Heart left ventricle (tissue), 16 donors: ENCODE measurements at regions not wholly inside any gene's neighbourhood (a gene's known extent, or its start where the extent isn't known, plus 50 kb on each side); places are given as distances from the start of the nearest gene placed in this dataset.

Source experiments
- ATAC-seq, 4 donors: fragments of 200-7000 bp; cut with Tn5 transposase; one replicate each; pipeline ENCODE4 v1.9.1; 2020 to 2022; ENCODE audit warnings: moderate library complexity in 4 of 4, mild to moderate bottlenecking in 3 of 4, moderate number of reproducible peaks in 1 of 4
- DNase-seq, 5 donors: peaks; one replicate each; pipeline ENCODE4 v3.0.0-alpha.2; 2020
- H3K27ac ChIP-seq, 12 donors: fragments of 200-600 bp; sonication (generic) in 4 of 12; one replicate each; pipeline versions ENCODE4 v1.5.0 to v1.8.0; 2016 to 2022; ENCODE audit warnings: mild to moderate bottlenecking in 2 of 12
- H3K27me3 ChIP-seq, 9 donors: fragments of 200-600 bp; sonication (generic) in 2 of 9; one replicate each; pipeline versions ENCODE4 v1.5.1 to v1.8.0; 2016 to 2022; ENCODE audit warnings: mild to moderate bottlenecking in 3 of 9
- H3K36me3 ChIP-seq, 9 donors: fragments of 200-600 bp; sonication (generic) in 2 of 9; one replicate each; pipeline versions ENCODE4 v1.5.0 to v1.8.0; 2018 to 2022; ENCODE audit warnings: mild to moderate bottlenecking in 2 of 9
- H3K4me1 ChIP-seq, 12 donors: fragments of 200-600 bp; sonication (generic) in 4 of 12; one replicate each; pipeline versions ENCODE4 v1.5.0 to v1.8.0; 2016 to 2022; ENCODE audit warnings: mild to moderate bottlenecking in 3 of 12
- H3K4me3 ChIP-seq, 12 donors: fragments of 200-600 bp; sonication (generic) in 4 of 12; one replicate each; pipeline versions ENCODE4 v1.5.0 to v1.8.0; 2017 to 2022; ENCODE audit warnings: mild to moderate bottlenecking in 9 of 12, moderate library complexity in 4 of 12
- H3K9me3 ChIP-seq, 12 donors: fragments of 200-600 bp; sonication (generic) in 4 of 12; one replicate each; pipeline versions ENCODE4 v1.5.0 to v1.8.0; 2016 to 2022; ENCODE audit warnings: mild to moderate bottlenecking in 1 of 12
- POLR2A ChIP-seq, 2 donors: fragments of 450-650 bp; IDR thresholded peaks; one replicate each; pipeline ENCODE4 v1.6.1; 2017; ENCODE audit warnings: antibody characterized with exemption in 2 of 2, mild to moderate bottlenecking in 2 of 2, moderate library complexity in 2 of 2
- WGBS, 4 donors: extraction: QIAGEN DNeasy Blood & Tissue Kit in 2 of 4; methylation state at CpG; one replicate each; pipeline versions ENCODE4 v1.1.5 to v1.1.7; 2013 to 2018; 5-methylcytosine and 5-hydroxymethylcytosine counted together
- intact Hi-C, 10 donors: fragments of 100-400 bp; cut with DNase I; formaldehyde crosslinking; loops; one replicate each; pipeline versions ENCODE4 v1.11.1 to v1.14.2; 2022
- TF ChIP-seq, protein P1 (sequence below), 12 donors: fragments of 200-600 bp; sonication (generic) in 4 of 12; IDR thresholded peaks; one replicate each; pipeline versions ENCODE4 v1.5.0 to v1.8.0; 2018 to 2022; ENCODE audit warnings: antibody characterized with exemption in 12 of 12, mild to moderate bottlenecking in 5 of 12
- donor health status: ischemic (EF 13 %, LVEDD 7.1; RV severe dilation, severe dysfunction).
- donor health status: healthy with polysubstance abuse.
- donor health status: DM: no; HTN: yes; CAD: no.
- donor health status: DM: no; HTN: no; CAD: no.
- donor health status: ischemic (EF 25% LVEDD 6.9; RV normal size, moderate dysfunction).
- donor health status: ischemic (EF 25% LVEDD 5.7; RV mildly dilated, moderate dysfunction).
- donor health status: healthy.
- donor health status: DM: yes; HTN: yes; CAD: no.
- donor health status: ischemic (EF 35%, LVEDD 5.7; RV mildly dilated, moderate dysfunction).
- donor health status: nonischemic (EF 11% LVEDD 7.7; RV severe dilation, severe dysfunction).
- donor health status: DM: yes; HTN: yes; CAD: no.
- donor health status: PGD.
- donor health status: ischemic (EF 29% LVEDD 5.4; RV normal size, mild dysfunction).
- donor health status: nonischemic (EF 23%, LVEDD 6.1; RV moderate dilation, normal function).

DNA sequence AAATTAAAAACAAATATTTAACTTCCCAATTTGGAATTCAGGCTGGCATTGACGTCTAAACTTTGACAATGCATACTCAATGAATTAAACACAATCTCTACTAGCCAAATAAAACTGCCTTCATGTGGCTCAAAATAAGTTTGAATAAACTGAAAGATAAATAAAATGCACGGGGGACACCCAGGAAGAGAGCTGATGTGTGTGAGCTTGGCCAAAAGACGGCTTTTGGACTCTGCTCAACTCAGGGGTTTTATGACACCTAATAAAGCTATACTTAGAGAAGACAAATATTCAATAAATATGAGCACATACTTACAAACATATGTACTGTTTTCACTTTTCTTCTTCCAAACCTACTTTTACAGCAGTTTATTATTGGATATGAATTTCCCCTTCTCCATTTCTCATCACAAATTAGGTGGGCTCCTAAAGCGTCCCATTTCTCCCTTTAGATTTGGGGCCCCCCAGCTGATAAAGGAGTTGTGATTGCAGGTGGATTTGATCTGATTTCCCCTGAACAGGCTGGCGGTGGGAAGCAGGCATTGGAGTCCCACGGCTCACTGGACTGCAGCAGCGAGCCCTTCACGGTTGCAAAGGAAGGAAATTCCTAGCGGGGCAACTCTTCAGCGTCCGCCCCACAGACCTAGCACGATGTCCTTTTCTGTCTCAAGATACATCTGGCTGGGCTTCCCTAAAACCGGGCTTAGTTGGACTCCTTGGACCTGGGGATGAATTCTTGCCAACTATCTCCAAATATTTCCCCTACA lies 79.6 kb downstream of the INSIG1 start:
- intact Hi-C loops, result loop anchor here in 1 of 10 donors (10.0 kb wide), 1 partner anchor 78 kb away; the partner anchor contains the start of gene EN2
- Histone ChIP-seq H3K9me3 (no peaks in the 10 kb centered on the region), H3K27ac (no peak overlapping the region), H3K27me3 (peaks cover 78 to 100% (median 100%) of the 10 kb centered on the region in 9 donors), H3K4me3 (peak overlapping the region in 9 of 12 donors; percentile 2 to 38 (median 26)), H3K36me3 (no peaks in the 10 kb centered on the region), H3K4me1 (peaks cover 0 to 73% (median 51%) of the 10 kb centered on the region in 12 donors)
- no peak for DNase-seq
- 6 to 13% (median 7%) methylated on average over 6 to 13 of the region's 13 CpGs for WGBS, 4 donors
- TF ChIP-seq, protein P1, sequence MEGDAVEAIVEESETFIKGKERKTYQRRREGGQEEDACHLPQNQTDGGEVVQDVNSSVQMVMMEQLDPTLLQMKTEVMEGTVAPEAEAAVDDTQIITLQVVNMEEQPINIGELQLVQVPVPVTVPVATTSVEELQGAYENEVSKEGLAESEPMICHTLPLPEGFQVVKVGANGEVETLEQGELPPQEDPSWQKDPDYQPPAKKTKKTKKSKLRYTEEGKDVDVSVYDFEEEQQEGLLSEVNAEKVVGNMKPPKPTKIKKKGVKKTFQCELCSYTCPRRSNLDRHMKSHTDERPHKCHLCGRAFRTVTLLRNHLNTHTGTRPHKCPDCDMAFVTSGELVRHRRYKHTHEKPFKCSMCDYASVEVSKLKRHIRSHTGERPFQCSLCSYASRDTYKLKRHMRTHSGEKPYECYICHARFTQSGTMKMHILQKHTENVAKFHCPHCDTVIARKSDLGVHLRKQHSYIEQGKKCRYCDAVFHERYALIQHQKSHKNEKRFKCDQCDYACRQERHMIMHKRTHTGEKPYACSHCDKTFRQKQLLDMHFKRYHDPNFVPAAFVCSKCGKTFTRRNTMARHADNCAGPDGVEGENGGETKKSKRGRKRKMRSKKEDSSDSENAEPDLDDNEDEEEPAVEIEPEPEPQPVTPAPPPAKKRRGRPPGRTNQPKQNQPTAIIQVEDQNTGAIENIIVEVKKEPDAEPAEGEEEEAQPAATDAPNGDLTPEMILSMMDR (IDR thresholded peaks at IDR 0.05), result no peak
- TF ChIP-seq POLR2A (IDR thresholded peaks at IDR 0.05), result no peak
- no peak for ATAC-seq

DNA sequence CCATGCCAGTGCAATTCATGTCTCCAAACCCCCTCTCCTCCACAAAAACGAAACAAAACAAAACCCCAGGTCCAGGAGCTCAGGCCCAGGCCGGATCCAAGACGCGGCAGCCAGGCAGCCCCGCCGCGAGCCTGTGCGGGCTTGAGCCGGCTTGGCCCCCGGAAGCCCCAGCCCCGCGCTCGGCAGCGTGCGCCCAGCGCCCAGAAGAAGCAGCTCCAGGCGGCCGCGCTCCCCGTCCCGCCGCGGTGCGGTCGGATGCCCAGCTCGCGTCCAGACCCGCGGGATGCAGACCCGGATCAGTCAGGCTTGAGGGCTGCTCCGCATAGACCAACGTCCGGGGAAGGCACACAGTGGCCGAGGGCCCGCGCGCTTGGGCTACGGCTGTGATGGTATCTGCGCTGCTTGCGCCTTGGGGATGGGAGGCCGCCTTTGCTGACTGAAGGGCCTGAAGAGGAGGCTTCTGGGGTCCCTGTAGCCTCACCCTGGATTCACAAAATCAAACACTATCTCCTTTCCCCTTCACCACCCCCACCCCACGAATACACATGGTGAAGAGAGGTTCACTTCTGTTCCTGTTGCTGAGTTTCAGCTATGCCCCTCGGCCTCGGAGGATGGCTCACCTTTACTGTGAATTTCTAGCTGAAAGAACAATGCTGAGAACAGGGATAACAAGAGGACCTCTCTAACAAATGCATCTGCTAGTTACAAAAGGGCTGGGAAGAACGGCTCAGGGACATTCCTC lies 79.9 kb upstream of the EN2 start:
- H3K4me1 ChIP-seq, result peaks cover 0 to 67% (median 47%) of the 10 kb centered on the region in 12 donors
- no peak overlapping the region for H3K27ac ChIP-seq
- H3K36me3 ChIP-seq, result no peaks in the 10 kb centered on the region
- DNase-seq (peak in 1 of 5 donors; percentile 39), ATAC-seq (peak in 2 of 4 donors; percentile 40 to 56)
- H3K27me3 ChIP-seq, result peaks cover 80 to 100% (median 100%) of the 10 kb centered on the region in 9 donors
- 1 to 4% (median 2%) methylated on average over 17 to 45 of the region's 45 CpGs for WGBS, 4 donors
- H3K4me3 ChIP-seq, result peak overlapping the region in 9 of 12 donors; percentile 2 to 38 (median 26)
- intact Hi-C loops, result loop anchor here in 1 of 10 donors (10.0 kb wide), 1 partner anchor 77 kb away; the partner anchor contains the start of gene EN2
- H3K9me3 ChIP-seq, result no peaks in the 10 kb centered on the region
- no peak for TF ChIP-seq POLR2A (IDR thresholded peaks at IDR 0.05)
- TF ChIP-seq, protein P1 (IDR thresholded peaks at IDR 0.05), result no peak

DNA sequence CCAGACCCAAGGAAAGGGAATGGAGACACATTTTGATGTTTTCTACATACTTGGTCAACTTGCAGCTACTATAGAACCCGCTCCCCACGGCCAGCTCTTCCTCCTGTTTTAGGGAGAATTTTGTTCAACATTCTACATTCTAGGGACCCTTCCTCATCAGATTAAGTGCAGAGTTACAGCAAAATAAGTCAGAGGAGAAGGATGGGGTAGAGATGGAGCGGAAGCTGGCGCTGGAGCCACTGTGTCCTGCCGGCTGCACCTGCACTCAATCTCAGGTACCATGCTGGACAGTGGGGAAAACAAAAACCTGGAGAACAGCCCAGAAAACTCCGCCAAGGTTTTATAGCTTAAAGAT lies 79.4 kb upstream of the EN2 start:
- WGBS, 4 donors, result 9 to 13% (median 10%) methylated on average over 6 of the region's 6 CpGs
- intact Hi-C loops, result loop anchor here in 1 of 10 donors (10.0 kb wide), 1 partner anchor 76 kb away; the partner anchor contains the start of gene EN2

More for the DNA sequence above, 79.4 kb upstream of the EN2 start:
- H3K4me3 ChIP-seq, result peak overlapping the region in 1 of 12 donors; percentile 1
- no peak for ATAC-seq
- H3K27ac ChIP-seq, result no peak overlapping the region
- no peaks in the 10 kb centered on the region for H3K9me3 ChIP-seq
- no peaks in the 10 kb centered on the region for H3K36me3 ChIP-seq
- H3K4me1 ChIP-seq, result peaks cover 0 to 62% (median 42%) of the 10 kb centered on the region in 12 donors
- DNase-seq, result no peak
- H3K27me3 ChIP-seq, result peaks cover 82 to 100% (median 100%) of the 10 kb centered on the region in 9 donors
- TF ChIP-seq POLR2A (IDR thresholded peaks at IDR 0.05), result no peak
- TF ChIP-seq, protein P1 (IDR thresholded peaks at IDR 0.05), result no peak
